ENCODE measurements at regions not wholly inside any gene's neighbourhood (a gene's known extent, or its start where the extent isn't known, plus 50 kb on each side); places are given as distances from the start of the nearest gene placed in this dataset.

DNA sequence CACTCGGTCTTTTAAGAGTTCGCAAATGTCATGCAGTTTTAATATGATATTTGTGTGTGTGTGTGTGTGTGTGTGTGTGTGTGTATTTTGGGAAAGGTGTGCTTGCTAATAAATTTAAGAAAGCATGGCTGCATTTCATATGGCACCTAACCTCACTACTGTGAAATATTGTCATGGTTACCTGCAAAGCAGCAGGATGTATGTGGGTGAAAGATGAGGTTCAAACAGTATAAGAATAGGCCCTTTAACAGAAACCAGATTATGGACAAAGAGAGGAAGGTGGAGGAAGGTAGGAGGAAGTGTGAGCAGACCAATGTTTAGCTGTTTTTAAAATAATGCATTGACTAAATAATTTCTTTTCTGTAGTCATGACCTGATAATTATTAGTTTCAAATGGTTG is 73.5 kb upstream of the CACNA2D1 start:
- TF ChIP-seq, protein P1, sequence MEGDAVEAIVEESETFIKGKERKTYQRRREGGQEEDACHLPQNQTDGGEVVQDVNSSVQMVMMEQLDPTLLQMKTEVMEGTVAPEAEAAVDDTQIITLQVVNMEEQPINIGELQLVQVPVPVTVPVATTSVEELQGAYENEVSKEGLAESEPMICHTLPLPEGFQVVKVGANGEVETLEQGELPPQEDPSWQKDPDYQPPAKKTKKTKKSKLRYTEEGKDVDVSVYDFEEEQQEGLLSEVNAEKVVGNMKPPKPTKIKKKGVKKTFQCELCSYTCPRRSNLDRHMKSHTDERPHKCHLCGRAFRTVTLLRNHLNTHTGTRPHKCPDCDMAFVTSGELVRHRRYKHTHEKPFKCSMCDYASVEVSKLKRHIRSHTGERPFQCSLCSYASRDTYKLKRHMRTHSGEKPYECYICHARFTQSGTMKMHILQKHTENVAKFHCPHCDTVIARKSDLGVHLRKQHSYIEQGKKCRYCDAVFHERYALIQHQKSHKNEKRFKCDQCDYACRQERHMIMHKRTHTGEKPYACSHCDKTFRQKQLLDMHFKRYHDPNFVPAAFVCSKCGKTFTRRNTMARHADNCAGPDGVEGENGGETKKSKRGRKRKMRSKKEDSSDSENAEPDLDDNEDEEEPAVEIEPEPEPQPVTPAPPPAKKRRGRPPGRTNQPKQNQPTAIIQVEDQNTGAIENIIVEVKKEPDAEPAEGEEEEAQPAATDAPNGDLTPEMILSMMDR (conservative IDR thresholded peaks at IDR 0.05; ENCODE audit: low read length) = no peak
- no peak for TF ChIP-seq EZH2phosphoT487 (IDR thresholded peaks at IDR 0.05; ENCODE audit: borderline replicate concordance)
